RWPE2 (cell line): ENCODE measurements at regions not wholly inside any gene's neighbourhood (a gene's known extent, or its start where the extent isn't known, plus 50 kb on each side); places are given as distances from the start of the nearest gene placed in this dataset.

Experiments used
- ATAC-seq: fragments of 200-7000 bp; cut with Tn5 transposase; 3 replicates; pipeline ENCODE4 v1.9.1; 2021; ENCODE audit warnings: low read depth
- DNase-seq: peaks from one replicate; pipeline ENCODE4 v3.0.0-alpha.2; 2020; ENCODE audit warnings: low spot score
- H3K27ac ChIP-seq: fragments of 450-650 bp; 2 replicates; pipeline ENCODE4 v1.5.1; 2017; ENCODE audit warnings: mild to moderate bottlenecking; ENCODE audit not compliant: poor library complexity, severe bottlenecking
- H3K27me3 ChIP-seq: fragments of 250-450 bp; sonication (Bioruptor Pico); 2 replicates; pipeline ENCODE4 v1.5.1; 2021; ENCODE audit warnings: mild to moderate bottlenecking, moderate library complexity; ENCODE audit not compliant: insufficient read depth, poor library complexity, severe bottlenecking
- H3K36me3 ChIP-seq: fragments of 250-450 bp; sonication (Bioruptor Pico); 2 replicates; pipeline ENCODE4 v1.5.1; 2020; ENCODE audit warnings: low read depth, mild to moderate bottlenecking, moderate library complexity
- H3K4me1 ChIP-seq: fragments of 250-450 bp; sonication (Bioruptor Pico); 2 replicates; pipeline ENCODE4 v1.5.1; 2021; ENCODE audit warnings: mild to moderate bottlenecking, moderate library complexity; ENCODE audit not compliant: insufficient read depth, poor library complexity, severe bottlenecking
- H3K4me3 ChIP-seq: fragments of 250-450 bp; sonication (Bioruptor Pico); 2 replicates; pipeline ENCODE4 v1.5.1; 2021; ENCODE audit warnings: mild to moderate bottlenecking, moderate library complexity; ENCODE audit not compliant: severe bottlenecking
- H3K9me3 ChIP-seq: fragments of 250-450 bp; sonication (Bioruptor Pico); 2 replicates; pipeline ENCODE4 v1.5.1; 2021; ENCODE audit warnings: mild to moderate bottlenecking, moderate library complexity; ENCODE audit not compliant: severe bottlenecking
- CTCF ChIP-seq: fragments of 450-650 bp; IDR thresholded peaks from one replicate; pipeline ENCODE4 v1.5.1; 2017; ENCODE audit warnings: mild to moderate bottlenecking, moderate library complexity; ENCODE audit not compliant: poor library complexity, severe bottlenecking

- ATAC-seq (no peak), DNase-seq (no peak)
- TF ChIP-seq CTCF, result no peak
- H3K9me3 ChIP-seq, result no peaks in the 10 kb centered on the region
- no peak overlapping the region for H3K4me3 ChIP-seq
- no peak overlapping the region for H3K27ac ChIP-seq
- H3K27me3 ChIP-seq, result no peaks in the 10 kb centered on the region
- H3K36me3 ChIP-seq, result no peaks in the 10 kb centered on the region
- H3K4me1 ChIP-seq, result peaks cover 7% of the 10 kb centered on the region
Observed at GRCh38 chr2:18722101-18722500, 132.7 kb upstream of the NT5C1B start.

DNA sequence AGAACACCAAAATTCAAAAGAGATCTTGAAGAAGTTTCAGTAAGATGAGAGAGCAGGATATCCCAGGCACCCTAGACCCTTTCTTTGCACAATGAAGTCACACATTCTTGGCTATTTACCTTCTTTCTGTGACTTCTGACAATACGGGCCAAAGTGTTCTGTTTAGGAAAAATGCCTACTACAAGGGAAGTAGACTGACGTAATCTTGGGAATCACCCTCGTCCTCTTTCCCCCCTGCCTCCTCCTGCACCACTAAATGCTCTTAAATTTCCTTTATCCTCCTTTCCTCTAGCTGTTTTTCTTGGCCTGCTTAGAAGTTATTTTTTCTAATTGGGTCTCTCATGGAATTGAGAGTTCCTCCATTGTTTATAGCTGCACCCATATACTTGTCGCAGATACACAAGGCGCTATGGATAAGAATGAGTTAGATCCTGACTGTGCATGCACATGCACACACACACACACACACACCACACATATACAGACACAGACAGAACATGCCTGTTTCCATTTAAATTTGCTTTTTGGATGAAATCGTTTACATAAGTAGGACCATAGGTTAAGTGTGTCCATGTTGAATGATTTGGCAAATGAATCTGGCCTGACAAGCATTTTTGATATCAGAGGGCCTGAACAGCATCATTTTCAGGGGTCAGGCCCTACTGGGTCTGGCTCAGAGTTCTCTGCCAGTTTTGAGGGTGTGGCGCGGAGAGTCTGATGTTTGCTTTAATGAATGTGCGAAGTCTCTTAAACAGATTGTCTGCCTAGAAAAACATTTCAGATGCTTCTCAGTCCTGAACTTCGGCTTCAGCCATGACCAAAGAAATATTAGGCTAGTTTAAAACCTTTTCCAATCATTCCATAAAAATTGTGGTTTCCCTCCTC, 131.9 kb upstream of the NT5C1B start:
- ATAC-seq, result no peak
- H3K4me1 ChIP-seq, result peaks cover 7% of the 10 kb centered on the region
- no peak overlapping the region for H3K4me3 ChIP-seq
- H3K9me3 ChIP-seq, result no peaks in the 10 kb centered on the region
- TF ChIP-seq CTCF, result no peak
- H3K36me3 ChIP-seq, result no peaks in the 10 kb centered on the region
- no peak for DNase-seq
- no peaks in the 10 kb centered on the region for H3K27me3 ChIP-seq
- H3K27ac ChIP-seq, result no peak overlapping the region

- TF ChIP-seq CTCF, result no peak
- Histone ChIP-seq H3K4me1 (peaks cover 7% of the 10 kb centered on the region), H3K27ac (peak overlapping the region; percentile 37), H3K4me3 (no peak overlapping the region), H3K36me3 (no peaks in the 10 kb centered on the region), H3K27me3 (no peaks in the 10 kb centered on the region), H3K9me3 (no peaks in the 10 kb centered on the region)
- peak; percentile 50 for DNase-seq
- peak; percentile 89 for ATAC-seq
Observed at GRCh38 chr2:18719978-18720775, 130.8 kb upstream of the NT5C1B start.

- H3K36me3 ChIP-seq, result no peaks in the 10 kb centered on the region
- no peaks in the 10 kb centered on the region for H3K4me1 ChIP-seq
- no peak overlapping the region for H3K27ac ChIP-seq
- no peak for TF ChIP-seq CTCF
- no peak overlapping the region for H3K4me3 ChIP-seq
- peaks cover under 1% of the 10 kb centered on the region for H3K9me3 ChIP-seq
- ATAC-seq (no peak), DNase-seq (no peak)
- no peaks in the 10 kb centered on the region for H3K27me3 ChIP-seq
Observed at GRCh38 chr2:18708203-18708715, 118.9 kb upstream of the NT5C1B start.
